NK-92 treated with Interleukin-12 subunit alpha and Interleukin-12 subunit beta, amount 100 ng/mL, for 24 hours (cell line): ENCODE measurements at regions not wholly inside any gene's neighbourhood (a gene's known extent, or its start where the extent isn't known, plus 50 kb on each side); places are given as distances from the start of the nearest gene placed in this dataset.

Experiments
- DNase-seq: peaks from one replicate; lab custom pipeline; 2025; lab: John Stamatoyannopoulos, UW

DNA sequence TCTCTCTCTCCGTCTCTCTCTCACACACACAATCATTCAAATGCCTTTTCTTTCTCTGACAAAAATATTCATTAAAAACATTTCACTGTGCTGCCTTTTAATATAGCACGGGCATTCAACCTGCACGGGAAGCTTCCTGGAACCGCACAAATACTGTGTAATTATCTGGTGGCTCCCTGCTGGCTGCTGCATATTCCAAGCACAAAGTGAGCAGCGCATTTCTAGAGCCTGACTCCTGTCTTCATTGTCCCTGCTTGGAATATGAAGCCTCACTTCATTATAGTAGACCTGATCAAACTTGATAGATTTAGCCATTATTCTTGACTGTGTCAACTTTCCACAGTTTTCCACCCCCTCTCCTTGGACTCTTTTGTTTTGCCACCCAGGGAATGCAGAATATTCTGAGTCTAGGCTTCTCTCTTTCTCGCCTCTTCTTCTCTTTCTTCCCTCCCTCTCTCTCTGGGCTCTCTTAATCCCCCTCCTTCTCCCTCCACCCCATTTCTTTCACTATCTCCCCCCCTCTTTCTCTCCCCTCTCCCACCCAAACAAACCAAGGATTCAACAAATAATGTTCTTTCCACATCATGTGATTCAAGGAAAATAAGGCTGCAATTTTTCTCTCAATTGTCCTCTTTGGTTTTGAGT, 672.1 kb upstream of the FANCL start:
- no peak for DNase-seq

- DNase-seq: no peak
Observed at GRCh38 chr2:58911877-58912276, 670.8 kb upstream of the FANCL start.

GRCh38 chr2:58908501-58909154, 667.5 kb upstream of the FANCL start:
- DNase-seq: no peak

DNA sequence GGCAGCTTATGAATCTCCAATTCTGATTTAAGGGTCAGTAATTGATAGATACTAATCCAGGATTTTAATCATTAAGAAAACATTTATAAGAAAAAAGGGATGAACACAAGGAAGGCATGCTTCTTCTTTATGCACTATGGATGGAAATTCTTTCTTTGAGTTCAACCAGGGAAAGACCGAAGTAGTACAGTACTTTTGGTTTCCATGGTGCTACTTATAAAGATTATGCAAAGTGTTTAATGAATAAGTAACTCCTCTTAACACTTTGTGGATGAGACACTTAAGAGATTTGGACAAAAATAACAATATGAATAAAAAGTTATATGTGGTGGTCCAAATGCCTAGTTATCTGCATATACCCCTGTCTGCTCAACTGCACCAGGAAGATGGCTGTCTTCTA, 666.5 kb upstream of the FANCL start:
- no peak for DNase-seq

DNA sequence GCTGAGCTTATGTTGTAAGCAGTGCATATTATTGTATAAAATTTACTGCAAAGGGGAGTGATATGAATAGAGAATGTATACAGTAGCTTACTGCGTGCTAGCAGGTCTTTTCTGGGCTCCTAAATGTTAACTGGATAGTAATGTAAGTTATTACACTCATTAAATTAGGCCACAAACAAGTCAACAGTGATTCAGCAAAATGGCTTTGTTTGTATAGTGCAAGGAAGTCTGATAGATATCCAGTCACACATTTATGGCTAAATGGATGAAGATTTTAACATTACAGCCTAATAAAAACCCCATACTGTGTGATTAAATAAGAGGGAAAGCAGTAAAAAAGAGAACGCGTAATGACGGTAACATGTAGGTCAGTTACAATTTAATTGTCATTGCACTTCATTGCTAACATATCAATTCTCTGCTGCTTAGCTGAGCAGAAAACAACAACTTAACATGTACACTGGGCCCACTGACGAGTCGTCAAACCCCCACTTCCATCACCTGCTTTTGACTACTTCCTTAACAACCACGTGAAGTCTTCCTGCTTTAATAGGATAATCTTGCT, 665.0 kb upstream of the FANCL start:
- DNase-seq: no peak

GRCh38 chr2:58904095-58904494, 663.0 kb upstream of the FANCL start:
- DNase-seq: no peak

DNA sequence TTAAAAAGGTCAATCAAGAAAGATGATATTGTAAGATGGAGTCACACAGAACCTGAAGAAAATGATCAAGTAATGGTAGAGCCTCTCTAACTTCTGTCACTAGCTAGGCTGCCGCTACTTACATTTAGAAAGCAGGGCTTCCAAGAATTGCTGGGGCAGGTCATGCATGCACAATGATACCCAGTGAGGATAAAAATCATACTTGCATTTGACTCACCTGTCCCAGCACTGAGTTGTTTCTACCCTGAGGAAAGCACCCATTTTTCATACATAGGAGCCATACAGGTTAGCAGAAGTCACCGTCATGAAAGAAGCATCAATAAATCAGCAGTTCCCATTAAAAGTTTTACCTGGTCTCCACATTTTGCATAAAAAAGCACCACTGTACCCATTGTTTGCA, 662.3 kb upstream of the FANCL start:
- no peak for DNase-seq

- DNase-seq: no peak
Observed at GRCh38 chr2:58900246-58901027, 659.3 kb upstream of the FANCL start.

- DNase-seq: no peak
Observed at GRCh38 chr2:58899692-58900091, 658.6 kb upstream of the FANCL start.

- DNase-seq: no peak
Observed at GRCh38 chr2:58896638-58897037, 655.5 kb upstream of the FANCL start.

DNA sequence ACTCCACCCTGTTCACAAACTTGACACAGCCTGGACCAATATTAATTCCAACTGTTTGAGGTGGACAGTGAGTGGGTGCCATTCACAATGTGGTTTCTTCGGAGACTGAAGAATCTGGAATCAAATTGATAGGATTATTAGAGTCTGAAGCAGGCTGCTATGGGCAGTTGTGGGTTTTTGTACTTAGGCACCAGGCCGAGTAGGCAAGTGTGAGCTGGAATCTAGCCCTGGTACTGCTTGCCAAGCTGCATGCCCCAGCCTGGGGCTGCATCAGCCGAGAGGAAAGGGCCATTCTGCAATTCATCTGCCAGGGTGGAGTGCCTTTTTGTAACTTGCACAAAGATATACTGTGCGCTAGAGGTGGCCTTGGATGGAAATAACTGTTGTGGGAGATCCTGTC, 654.7 kb upstream of the FANCL start:
- DNase-seq: no peak

- DNase-seq: no peak
Observed at GRCh38 chr2:58893656-58894351, 652.7 kb upstream of the FANCL start.

- no peak for DNase-seq
Observed at GRCh38 chr2:58891828-58892377, 650.8 kb upstream of the FANCL start.

GRCh38 chr2:58890865-58891525, 649.9 kb upstream of the FANCL start:
- DNase-seq: no peak

- no peak for DNase-seq
Observed at GRCh38 chr2:58886009-58886408, 644.9 kb upstream of the FANCL start.

DNA sequence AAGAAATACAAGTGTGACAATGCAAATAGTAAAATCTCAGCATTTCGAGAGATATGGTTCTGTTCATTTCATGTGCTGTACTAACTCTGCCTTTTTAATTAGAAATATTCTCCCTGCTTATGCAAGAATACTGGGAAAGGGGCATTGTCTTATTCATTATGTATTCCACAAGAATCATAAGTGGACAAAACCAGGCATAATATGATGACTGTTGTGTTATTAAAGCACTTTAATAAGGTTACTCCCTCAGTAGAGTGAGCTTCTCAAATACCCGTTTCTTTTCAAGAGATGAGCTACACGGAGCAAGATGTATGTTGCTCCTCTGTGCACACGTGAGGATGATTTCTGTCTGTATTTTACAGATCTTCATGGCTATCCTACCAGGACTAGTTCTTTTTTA, 638.7 kb upstream of the FANCL start:
- no peak for DNase-seq

GRCh38 chr2:58878778-58879177, 637.7 kb upstream of the FANCL start:
- DNase-seq: no peak

- DNase-seq: no peak
Observed at GRCh38 chr2:58876126-58876525, 635.0 kb upstream of the FANCL start.

DNA sequence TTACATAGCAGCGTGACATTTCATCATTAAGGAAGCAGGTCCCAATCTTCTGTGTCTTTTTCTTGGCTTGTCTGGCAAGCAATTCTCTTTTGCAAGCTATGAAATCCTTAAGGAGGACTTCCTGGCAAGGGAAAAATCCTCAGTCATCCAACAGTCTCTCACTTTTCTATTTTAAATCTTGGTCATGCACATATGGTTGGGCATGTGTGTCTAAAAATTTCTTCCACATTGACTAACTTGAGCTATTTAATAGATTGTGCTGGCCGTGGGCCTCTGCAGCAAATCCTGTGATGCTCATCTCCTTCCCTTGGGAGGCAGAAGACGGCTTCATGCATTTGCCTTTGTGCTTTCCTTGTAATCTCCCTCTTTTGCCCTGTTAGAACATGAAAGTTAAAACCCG, 634.3 kb upstream of the FANCL start:
- DNase-seq: no peak

DNA sequence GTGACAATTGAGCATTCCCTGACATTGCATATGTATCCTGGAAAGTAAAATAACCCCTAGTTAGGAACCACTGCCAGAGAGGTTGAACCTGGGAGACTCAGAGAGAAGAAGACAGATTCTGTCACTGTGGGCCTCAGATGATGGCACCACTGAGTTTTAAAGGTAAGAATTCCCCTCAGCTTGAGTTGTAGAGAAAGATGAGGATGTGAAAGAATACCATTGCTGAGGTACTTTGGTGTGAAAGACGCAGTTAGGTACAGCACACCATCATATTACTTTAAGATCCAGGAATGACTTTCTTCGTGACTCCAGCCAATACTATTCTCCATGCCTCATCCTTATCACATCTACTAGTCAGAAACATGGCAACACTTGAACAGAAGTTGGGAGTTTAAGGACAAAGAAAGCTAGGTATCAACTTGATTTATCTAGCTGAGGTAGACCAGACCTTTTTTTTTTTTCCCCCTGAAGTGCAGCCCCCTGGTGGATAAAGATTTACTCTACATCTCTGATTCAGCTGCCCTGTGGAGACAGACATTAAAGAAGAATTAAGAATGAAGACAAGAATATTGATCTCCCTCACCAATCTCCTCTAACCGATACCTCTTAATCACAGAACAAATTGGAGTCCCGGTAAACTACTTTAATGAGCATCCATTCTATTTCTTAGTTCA, 630.5 kb upstream of the FANCL start:
- DNase-seq: no peak

GRCh38 chr2:58870704-58871103, 629.6 kb upstream of the FANCL start:
- no peak for DNase-seq
